B cell (primary cell): ENCODE measurements at regions not wholly inside any gene's neighbourhood (a gene's known extent, or its start where the extent isn't known, plus 50 kb on each side); places are given as distances from the start of the nearest gene placed in this dataset.

Source experiments
- EZH2 ChIP-seq: IDR thresholded peaks from 2 replicates; pipeline ENCODE4 v1.6.1; 2012; ENCODE audit warnings: borderline replicate concordance, low read depth, mild to moderate bottlenecking, moderate library complexity, low read length; ENCODE audit not compliant: insufficient read depth, poor library complexity, severe bottlenecking
- TF ChIP-seq, protein P1 (sequence below): fragments of 200-600 bp; IDR thresholded peaks from one replicate; pipeline ENCODE4 v1.8.0; 2022; ENCODE audit warnings: antibody characterized with exemption, mild to moderate bottlenecking

DNA sequence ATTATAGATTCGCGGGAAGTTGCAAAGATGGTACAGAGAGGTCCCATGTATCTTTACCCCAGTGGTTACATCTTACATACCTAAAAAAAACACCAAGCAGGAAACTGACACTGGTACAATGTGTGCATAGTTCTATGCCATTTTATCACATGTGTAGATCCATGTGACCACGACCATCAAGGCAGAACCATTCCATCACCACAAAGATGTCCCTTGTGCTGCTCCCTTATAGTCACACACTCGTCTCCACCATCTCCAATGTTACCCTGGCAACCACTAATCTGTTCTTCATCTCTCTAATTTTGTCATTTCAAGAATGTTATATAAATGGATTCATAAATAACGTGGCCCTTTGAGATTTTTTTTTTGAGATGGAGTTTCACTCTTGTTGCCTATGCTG, 156.9 kb upstream of the MAGI3 start:
- TF ChIP-seq, protein P1, sequence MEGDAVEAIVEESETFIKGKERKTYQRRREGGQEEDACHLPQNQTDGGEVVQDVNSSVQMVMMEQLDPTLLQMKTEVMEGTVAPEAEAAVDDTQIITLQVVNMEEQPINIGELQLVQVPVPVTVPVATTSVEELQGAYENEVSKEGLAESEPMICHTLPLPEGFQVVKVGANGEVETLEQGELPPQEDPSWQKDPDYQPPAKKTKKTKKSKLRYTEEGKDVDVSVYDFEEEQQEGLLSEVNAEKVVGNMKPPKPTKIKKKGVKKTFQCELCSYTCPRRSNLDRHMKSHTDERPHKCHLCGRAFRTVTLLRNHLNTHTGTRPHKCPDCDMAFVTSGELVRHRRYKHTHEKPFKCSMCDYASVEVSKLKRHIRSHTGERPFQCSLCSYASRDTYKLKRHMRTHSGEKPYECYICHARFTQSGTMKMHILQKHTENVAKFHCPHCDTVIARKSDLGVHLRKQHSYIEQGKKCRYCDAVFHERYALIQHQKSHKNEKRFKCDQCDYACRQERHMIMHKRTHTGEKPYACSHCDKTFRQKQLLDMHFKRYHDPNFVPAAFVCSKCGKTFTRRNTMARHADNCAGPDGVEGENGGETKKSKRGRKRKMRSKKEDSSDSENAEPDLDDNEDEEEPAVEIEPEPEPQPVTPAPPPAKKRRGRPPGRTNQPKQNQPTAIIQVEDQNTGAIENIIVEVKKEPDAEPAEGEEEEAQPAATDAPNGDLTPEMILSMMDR: no peak
- no peak for TF ChIP-seq EZH2
